ENCODE measurements at regions not wholly inside any gene's neighbourhood (a gene's known extent, or its start where the extent isn't known, plus 50 kb on each side); places are given as distances from the start of the nearest gene placed in this dataset.

DNA sequence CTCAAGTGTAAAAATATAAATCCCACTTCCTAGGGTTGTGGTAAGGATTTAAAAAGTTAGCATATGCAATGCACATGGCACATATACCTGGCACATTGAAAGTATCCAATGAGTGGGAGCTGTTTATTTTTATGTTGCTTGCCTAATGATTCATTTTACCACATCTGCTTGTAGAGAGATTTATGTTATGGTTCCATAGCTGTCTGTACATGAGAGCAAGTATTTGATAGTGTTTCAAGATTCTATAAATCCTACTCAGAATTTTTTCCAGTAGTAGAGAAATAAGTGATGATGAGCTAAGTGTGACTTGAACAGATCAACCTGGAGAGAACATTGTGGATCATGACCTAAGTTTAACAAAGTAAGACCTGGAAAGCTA is 125.3 kb upstream of the SPTLC3 start:
- TF ChIP-seq CTCF (conservative IDR thresholded peaks at IDR 0.05): no peak
- no peak overlapping the region for H3K4me3 Mint-ChIP-seq
- Histone ChIP-seq H3K14ac (ENCODE audit: insufficient read depth, low read length) (no peak overlapping the region), H3K4me1 (ENCODE audit: insufficient read depth, low read length) (no peaks in the 10 kb centered on the region), H3K56ac (ENCODE audit: insufficient read length, low read depth, low read length) (no peak overlapping the region), H3K4ac (ENCODE audit: low read depth, low read length) (no peak overlapping the region), H2BK20ac (ENCODE audit: low read depth, low read length, poor library complexity, severe bottlenecking) (no peak overlapping the region), H4K20me1 (ENCODE audit: control insufficient read depth, insufficient read depth, insufficient read length) (no peaks in the 10 kb centered on the region), H3K23ac (ENCODE audit: insufficient read length, low read depth, low read length) (no peak overlapping the region), H2BK5ac (ENCODE audit: insufficient read length, low read length) (no peak overlapping the region), H4K5ac (ENCODE audit: insufficient read length, low read depth, low read length) (no peak overlapping the region), H3K4me2 (ENCODE audit: insufficient read depth, insufficient read length, low read length) (no peak overlapping the region), H3K27ac (ENCODE audit: insufficient read length, low read depth, low read length) (no peak overlapping the region), H2BK12ac (ENCODE audit: insufficient read length, low read depth, low read length) (no peak overlapping the region), H3K9ac (ENCODE audit: extremely low read depth, insufficient read length, low read length) (no peak overlapping the region), H3T11ph (ENCODE audit: low read length) (no peak overlapping the region), H2AFZ (ENCODE audit: low read length) (no peak overlapping the region), H2BK15ac (ENCODE audit: low read depth, low read length) (no peak overlapping the region), H3K9me3 (ENCODE audit: control insufficient read depth, low read depth, low read length) (no peaks in the 10 kb centered on the region), H2BK120ac (ENCODE audit: low read depth, low read length, poor library complexity, severe bottlenecking) (no peak overlapping the region), H3K27me3 (ENCODE audit: insufficient read depth, low read length) (no peaks in the 10 kb centered on the region), H3K79me2 (ENCODE audit: insufficient read depth, low read length) (no peaks in the 10 kb centered on the region), H3K79me1 (ENCODE audit: insufficient read depth, low read depth, low read length, poor library complexity, severe bottlenecking) (no peaks in the 10 kb centered on the region), H4K8ac (replicated peaks; ENCODE audit: insufficient read length, low read depth, low read length) (no peak overlapping the region), H3K18ac (ENCODE audit: insufficient read length, low read depth, low read length) (no peak overlapping the region), H2AK5ac (ENCODE audit: insufficient read length, low read length) (no peak overlapping the region), H4K91ac (ENCODE audit: insufficient read length, low read depth, low read length) (no peak overlapping the region), H3K23me2 (ENCODE audit: insufficient read length, low read depth, low read length, poor library complexity, severe bottlenecking) (no peaks in the 10 kb centered on the region)
- H3K9me3 Mint-ChIP-seq: peaks cover 3 to 10% of the 10 kb centered on the region in 2 experiments; a peak in 3 of 5 replicates
- DNase-seq: no peak
- peaks cover 3 to 12% (median 5%) of the 10 kb centered on the region in 3 experiments; a peak in 4 of 7 replicates for H3K36me3 Mint-ChIP-seq (ENCODE audit: insufficient read depth in 1 of 3, low read depth in 3 of 3)
- H3K27ac Mint-ChIP-seq: no peak overlapping the region
- no peaks in the 10 kb centered on the region; the same call in 1 of the 2 replicates for H3K27me3 Mint-ChIP-seq (ENCODE audit: low read depth)
- H3K4me1 Mint-ChIP-seq: peaks cover 4 to 5% of the 10 kb centered on the region in 2 experiments
